ENCODE measurements at regions not wholly inside any gene's neighbourhood (a gene's known extent, or its start where the extent isn't known, plus 50 kb on each side); places are given as distances from the start of the nearest gene placed in this dataset.

GRCh38 chr7:115574681-115575291 lies 455.8 kb downstream of the TFEC start:
- TF ChIP-seq EZH2 (IDR thresholded peaks at IDR 0.05; ENCODE audit: insufficient read depth, poor library complexity, severe bottlenecking) (no peak), EZH2phosphoT487 (IDR thresholded peaks at IDR 0.05; ENCODE audit: insufficient read depth, low read depth) (no peak)

Data from GM23248 (cell line).